Smooth muscle cell (in vitro differentiated cells): ENCODE measurements at regions not wholly inside any gene's neighbourhood (a gene's known extent, or its start where the extent isn't known, plus 50 kb on each side); places are given as distances from the start of the nearest gene placed in this dataset.

Experiments
- DNase-seq: peaks from one replicate; lab custom pipeline; 2025; ENCODE audit not compliant: unreplicated experiment; lab: John Stamatoyannopoulos, UW
- H2AFZ ChIP-seq: fragments of 200-600 bp; sonication (generic); 2 replicates; pipeline ENCODE4 v1.6.0; 2016; ENCODE audit warnings: antibody characterized with exemption, low read depth, mild to moderate bottlenecking
- H3F3A ChIP-seq: fragments of 200-600 bp; sonication (generic); 2 replicates; pipeline ENCODE4 v1.6.0; 2017; ENCODE audit warnings: antibody characterized with exemption, low read depth
- H3K27ac ChIP-seq: fragments of 200-600 bp; sonication (generic); 2 replicates; pipeline ENCODE4 v1.5.1; 2016; ENCODE audit warnings: low read depth, mild to moderate bottlenecking
- H3K27me3 ChIP-seq: fragments of 200-600 bp; sonication (generic); 2 replicates; pipeline ENCODE4 v1.6.1; 2016; ENCODE audit warnings: low read depth, mild to moderate bottlenecking
- H3K36me3 ChIP-seq: fragments of 200-600 bp; sonication (generic); 2 replicates; pipeline ENCODE4 v1.5.1; 2016; ENCODE audit warnings: low read depth
- H3K4me1 ChIP-seq: fragments of 200-600 bp; sonication (generic); 2 replicates; pipeline ENCODE4 v1.5.1; 2016; ENCODE audit warnings: low read depth
- H3K4me2 ChIP-seq: fragments of 200-600 bp; sonication (generic); 2 replicates; pipeline ENCODE4 v1.6.0; 2016; ENCODE audit warnings: mild to moderate bottlenecking
- H3K4me3 ChIP-seq: fragments of 200-600 bp; sonication (generic); 2 replicates; pipeline ENCODE4 v1.5.1; 2016; ENCODE audit warnings: mild to moderate bottlenecking
- H3K79me2 ChIP-seq: fragments of 200-600 bp; sonication (generic); 2 replicates; pipeline ENCODE4 v1.6.0; 2016; ENCODE audit warnings: low read depth, mild to moderate bottlenecking
- H3K9ac ChIP-seq: fragments of 200-600 bp; sonication (generic); 2 replicates; pipeline ENCODE4 v1.6.0; 2016; ENCODE audit warnings: low read depth
- H3K9me3 ChIP-seq: fragments of 200-600 bp; sonication (generic); replicated peaks from 2 replicates; pipeline ENCODE4 v1.5.1; 2016; ENCODE audit warnings: low read depth
- H4K20me1 ChIP-seq: fragments of 200-600 bp; sonication (generic); 2 replicates; pipeline ENCODE4 v1.6.0; 2016; ENCODE audit warnings: low read depth
- WGBS: methylation state at CpG from one replicate; pipeline ENCODE4 v1.1.7; 2016; ENCODE audit warnings: low lambda C conversion rate; 5-methylcytosine and 5-hydroxymethylcytosine counted together
- TF ChIP-seq, protein P1 (sequence below): fragments of 200-600 bp; sonication (generic); IDR thresholded peaks from 2 replicates; pipeline ENCODE4 v1.5.1; 2017; ENCODE audit warnings: borderline replicate concordance, mild to moderate bottlenecking, antibody characterized with exemption; ENCODE audit not compliant: insufficient read depth, poor library complexity, severe bottlenecking

DNA sequence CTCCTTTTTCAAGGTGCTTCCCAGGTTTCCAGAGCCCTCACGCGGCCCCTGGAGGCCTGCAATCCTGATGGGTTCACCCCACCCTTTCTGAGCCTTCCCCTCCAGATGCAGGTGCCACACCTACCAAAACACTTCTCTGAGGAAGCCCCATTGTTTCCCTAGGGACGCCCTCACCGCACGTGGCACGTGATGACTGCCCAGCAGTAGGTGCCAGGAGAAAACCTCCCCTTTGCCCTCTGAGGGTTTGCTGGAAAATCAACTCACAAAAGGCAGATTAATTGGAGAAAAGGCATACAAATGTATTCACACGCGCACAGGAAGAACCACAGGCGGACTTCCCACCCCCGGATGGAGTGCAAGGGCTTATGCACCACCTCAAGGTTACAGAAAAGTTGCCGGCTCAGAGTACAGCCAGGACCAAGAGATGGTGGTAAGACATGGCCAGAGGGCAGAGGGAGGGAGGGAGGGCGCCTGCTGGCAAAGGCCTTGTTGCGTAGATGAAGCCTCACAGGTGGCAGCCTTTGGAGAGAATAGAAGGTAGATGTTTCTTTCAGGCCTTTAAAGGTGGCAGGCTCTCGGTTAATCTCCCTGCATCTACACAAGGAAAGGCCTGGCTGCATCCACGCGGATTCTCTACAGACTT lies 269.4 kb upstream of the RAB6C start:
- no peaks in the 10 kb centered on the region for H3K79me2 ChIP-seq
- H2AFZ ChIP-seq, result no peak overlapping the region
- H4K20me1 ChIP-seq, result no peaks in the 10 kb centered on the region
- no peak for DNase-seq
- no peaks in the 10 kb centered on the region for H3K27me3 ChIP-seq
- H3K36me3 ChIP-seq, result no peaks in the 10 kb centered on the region
- 81% methylated on average over 16 of the region's 16 CpGs for WGBS
- no peak overlapping the region for H3K4me2 ChIP-seq
- no peak overlapping the region for H3K4me3 ChIP-seq
- H3K27ac ChIP-seq, result no peak overlapping the region
- peaks cover 7% of the 10 kb centered on the region for H3K4me1 ChIP-seq
- H3K9me3 ChIP-seq, result no peaks in the 10 kb centered on the region
- TF ChIP-seq, protein P1, sequence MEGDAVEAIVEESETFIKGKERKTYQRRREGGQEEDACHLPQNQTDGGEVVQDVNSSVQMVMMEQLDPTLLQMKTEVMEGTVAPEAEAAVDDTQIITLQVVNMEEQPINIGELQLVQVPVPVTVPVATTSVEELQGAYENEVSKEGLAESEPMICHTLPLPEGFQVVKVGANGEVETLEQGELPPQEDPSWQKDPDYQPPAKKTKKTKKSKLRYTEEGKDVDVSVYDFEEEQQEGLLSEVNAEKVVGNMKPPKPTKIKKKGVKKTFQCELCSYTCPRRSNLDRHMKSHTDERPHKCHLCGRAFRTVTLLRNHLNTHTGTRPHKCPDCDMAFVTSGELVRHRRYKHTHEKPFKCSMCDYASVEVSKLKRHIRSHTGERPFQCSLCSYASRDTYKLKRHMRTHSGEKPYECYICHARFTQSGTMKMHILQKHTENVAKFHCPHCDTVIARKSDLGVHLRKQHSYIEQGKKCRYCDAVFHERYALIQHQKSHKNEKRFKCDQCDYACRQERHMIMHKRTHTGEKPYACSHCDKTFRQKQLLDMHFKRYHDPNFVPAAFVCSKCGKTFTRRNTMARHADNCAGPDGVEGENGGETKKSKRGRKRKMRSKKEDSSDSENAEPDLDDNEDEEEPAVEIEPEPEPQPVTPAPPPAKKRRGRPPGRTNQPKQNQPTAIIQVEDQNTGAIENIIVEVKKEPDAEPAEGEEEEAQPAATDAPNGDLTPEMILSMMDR, result no peak
- H3F3A ChIP-seq, result no peaks in the 10 kb centered on the region
- no peak overlapping the region for H3K9ac ChIP-seq

DNA sequence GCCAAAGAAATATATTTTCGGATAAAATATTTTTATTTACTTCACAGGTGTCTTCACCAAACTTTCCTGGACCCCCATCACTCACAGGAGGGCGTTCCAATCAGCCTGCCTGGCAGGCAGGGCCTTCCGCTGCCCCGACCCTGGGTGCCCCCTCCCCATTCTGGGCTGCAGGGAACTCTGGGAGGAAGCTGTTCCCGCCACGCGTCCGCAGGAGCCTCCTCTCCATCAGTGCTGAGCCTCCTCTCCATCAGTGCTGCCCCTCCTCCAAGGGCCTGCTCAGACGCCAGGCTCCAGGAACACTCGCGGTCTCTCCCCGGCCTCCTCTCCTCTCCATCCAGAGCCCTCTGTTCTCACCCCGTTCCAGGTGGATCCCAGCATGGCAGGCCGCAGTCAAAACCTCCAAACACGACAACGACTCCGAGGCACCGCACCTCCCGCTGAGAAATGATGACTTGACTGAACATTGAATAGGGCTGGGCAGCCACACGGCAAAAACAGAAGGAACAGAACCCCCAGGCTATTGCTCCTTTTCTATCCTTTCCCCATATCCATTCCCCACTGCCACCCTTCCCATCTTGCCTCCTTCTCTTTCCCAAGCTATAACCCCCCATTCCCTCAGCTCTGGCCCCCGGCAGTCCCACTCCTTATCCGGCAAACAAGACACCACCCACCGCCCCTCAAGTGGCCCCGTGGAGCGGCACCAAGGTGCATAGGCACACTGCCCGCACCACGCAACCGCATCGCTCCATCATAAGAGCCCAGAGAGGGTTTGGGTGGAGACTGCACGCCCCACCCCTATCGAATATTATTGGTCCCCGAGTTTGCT lies 268.6 kb upstream of the RAB6C start:
- no peak overlapping the region for H3K4me2 ChIP-seq
- no peak overlapping the region for H3K9ac ChIP-seq
- H3K79me2 ChIP-seq, result no peaks in the 10 kb centered on the region
- H3K4me1 ChIP-seq, result peaks cover 7% of the 10 kb centered on the region
- no peaks in the 10 kb centered on the region for H3K36me3 ChIP-seq
- no peak overlapping the region for H3K4me3 ChIP-seq
- no peaks in the 10 kb centered on the region for H3F3A ChIP-seq
- WGBS, result 89% methylated on average over 32 of the region's 32 CpGs
- no peaks in the 10 kb centered on the region for H3K27me3 ChIP-seq
- H4K20me1 ChIP-seq, result no peaks in the 10 kb centered on the region
- H3K9me3 ChIP-seq, result no peaks in the 10 kb centered on the region
- TF ChIP-seq, protein P1, result no peak
- H3K27ac ChIP-seq, result no peak overlapping the region
- H2AFZ ChIP-seq, result no peak overlapping the region
- no peak for DNase-seq

DNA sequence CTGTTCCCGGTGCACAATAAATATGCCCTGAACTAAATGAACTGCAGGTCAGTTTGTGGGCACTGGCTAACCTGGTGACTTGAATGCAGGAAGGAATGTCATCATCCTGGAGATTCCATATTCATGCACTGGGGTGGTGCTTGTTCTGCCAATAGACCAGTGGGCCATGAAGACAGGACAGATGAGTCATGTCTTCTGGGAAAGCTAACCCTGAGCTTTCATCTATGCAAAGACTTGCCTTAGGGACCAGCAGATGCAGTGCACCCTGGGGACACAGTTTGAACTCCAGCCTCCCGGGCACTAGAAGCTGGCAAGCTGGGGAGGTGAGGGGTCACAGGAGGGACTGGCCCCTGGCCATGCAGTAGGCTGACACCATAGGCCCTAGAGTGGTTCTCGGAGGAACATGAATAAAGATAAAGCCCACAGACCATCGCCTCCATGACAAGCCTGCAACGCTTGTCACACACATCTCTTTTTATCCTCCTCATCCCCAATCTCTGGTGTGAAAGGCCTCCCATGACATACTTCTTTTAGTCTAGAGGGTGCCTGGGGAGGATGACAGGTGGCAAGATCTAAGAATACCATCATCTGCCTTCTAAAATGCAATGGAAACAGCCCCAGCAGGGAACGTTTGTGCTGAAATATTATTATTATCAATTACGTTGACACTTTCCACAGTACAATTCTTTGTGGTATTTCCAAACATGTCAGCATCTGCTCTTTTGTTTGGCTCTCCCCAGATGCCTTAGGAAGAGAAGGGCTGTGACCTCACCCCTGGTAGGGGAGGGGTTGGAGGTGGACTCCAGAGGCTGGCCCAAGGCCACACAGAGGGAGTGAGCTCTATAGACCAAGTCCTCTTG lies 267.4 kb upstream of the RAB6C start:
- no peak overlapping the region for H2AFZ ChIP-seq
- no peak overlapping the region for H3K4me3 ChIP-seq
- no peaks in the 10 kb centered on the region for H3K9me3 ChIP-seq
- no peak overlapping the region for H3K27ac ChIP-seq
- H3K4me2 ChIP-seq, result no peak overlapping the region
- no peaks in the 10 kb centered on the region for H3K79me2 ChIP-seq
- peaks cover 7% of the 10 kb centered on the region for H3K4me1 ChIP-seq
- no peaks in the 10 kb centered on the region for H3K27me3 ChIP-seq
- TF ChIP-seq, protein P1, result no peak
- no peaks in the 10 kb centered on the region for H4K20me1 ChIP-seq
- WGBS, result 91% methylated on average over 7 of the region's 7 CpGs
- no peak overlapping the region for H3K9ac ChIP-seq
- DNase-seq, result no peak
- no peaks in the 10 kb centered on the region for H3F3A ChIP-seq
- H3K36me3 ChIP-seq, result no peaks in the 10 kb centered on the region
